ENCODE measurements at regions not wholly inside any gene's neighbourhood (a gene's known extent, or its start where the extent isn't known, plus 50 kb on each side); places are given as distances from the start of the nearest gene placed in this dataset.

GRCh38 chr1:115577513-115577912 lies 64.3 kb upstream of the VANGL1 start:
- ChIA-PET POLR2A (no interaction called here), CTCF (no interaction called here)
- Mint-ChIP-seq H3K27ac (no peak overlapping the region), H3K9me3 (ENCODE audit: low read depth) (peaks cover 7% of the 10 kb centered on the region), H3K27me3 (peaks cover 7% of the 10 kb centered on the region), H3K4me3 (no peak overlapping the region), H3K36me3 (ENCODE audit: low read depth) (peaks cover 3% of the 10 kb centered on the region), H3K4me1 (no peaks in the 10 kb centered on the region)
- DNase-seq (no peak), ATAC-seq (no peak)
- intact Hi-C loops (cut with DNase I, micrococcal nuclease) = no loop called here

- ChIA-PET POLR2A (no interaction called here), CTCF (no interaction called here)
- intact Hi-C loops (cut with DNase I, micrococcal nuclease) = no loop called here
- ATAC-seq (no peak), DNase-seq (no peak)
- Mint-ChIP-seq H3K4me3 (no peak overlapping the region), H3K27ac (no peak overlapping the region), H3K27me3 (peaks cover 7% of the 10 kb centered on the region), H3K4me1 (no peaks in the 10 kb centered on the region), H3K9me3 (ENCODE audit: low read depth) (peaks cover 7% of the 10 kb centered on the region), H3K36me3 (ENCODE audit: low read depth) (peaks cover 3% of the 10 kb centered on the region)
These were observed 66.1 kb upstream of the VANGL1 start for GRCh38 chr1:115575661-115576060.

GRCh38 chr1:115572710-115573109 lies 69.1 kb upstream of the VANGL1 start:
- CTCF ChIA-PET = interaction anchor here (0.6 to 0.7 kb wide), 2 partner anchors 24 to 49 kb away, joined by 4 read pairs; no protein-coding TSS in a partner anchor
- Mint-ChIP-seq H3K27me3 (peaks cover 7% of the 10 kb centered on the region), H3K4me3 (no peak overlapping the region), H3K9me3 (ENCODE audit: low read depth) (peaks cover 12% of the 10 kb centered on the region), H3K27ac (no peak overlapping the region), H3K4me1 (no peaks in the 10 kb centered on the region), H3K36me3 (ENCODE audit: low read depth) (peaks cover 3% of the 10 kb centered on the region)
- POLR2A ChIA-PET = no interaction called here
- intact Hi-C loops (cut with DNase I, micrococcal nuclease) = no loop called here
- no peak for DNase-seq
- no peak for ATAC-seq

- Mint-ChIP-seq H3K9me3 (ENCODE audit: low read depth) (peaks cover 10% of the 10 kb centered on the region), H3K27ac (no peak overlapping the region), H3K27me3 (peaks cover 27% of the 10 kb centered on the region), H3K4me1 (no peaks in the 10 kb centered on the region), H3K4me3 (no peak overlapping the region), H3K36me3 (ENCODE audit: low read depth) (no peaks in the 10 kb centered on the region)
- POLR2A ChIA-PET = no interaction called here
- intact Hi-C loops (cut with DNase I, micrococcal nuclease) = no loop called here
- ATAC-seq (no peak), DNase-seq (no peak)
- CTCF ChIA-PET = no interaction called here
These were observed 74.3 kb upstream of the VANGL1 start for GRCh38 chr1:115567431-115567830.

GRCh38 chr1:115565791-115566190 lies 76.0 kb upstream of the VANGL1 start:
- Mint-ChIP-seq H3K4me3 (no peak overlapping the region), H3K4me1 (no peaks in the 10 kb centered on the region), H3K9me3 (ENCODE audit: low read depth) (peaks cover 10% of the 10 kb centered on the region), H3K27ac (no peak overlapping the region), H3K27me3 (peaks cover 31% of the 10 kb centered on the region), H3K36me3 (ENCODE audit: low read depth) (no peaks in the 10 kb centered on the region)
- ChIA-PET CTCF (no interaction called here), POLR2A (no interaction called here)
- intact Hi-C loops (cut with DNase I, micrococcal nuclease) = no loop called here
- DNase-seq (no peak), ATAC-seq (no peak)

GRCh38 chr1:115565353-115565752 lies 76.4 kb upstream of the VANGL1 start:
- ChIA-PET POLR2A (no interaction called here), CTCF (no interaction called here)
- ATAC-seq (no peak), DNase-seq (no peak)
- Mint-ChIP-seq H3K4me3 (no peak overlapping the region), H3K4me1 (no peaks in the 10 kb centered on the region), H3K27me3 (peaks cover 31% of the 10 kb centered on the region), H3K9me3 (ENCODE audit: low read depth) (peaks cover 10% of the 10 kb centered on the region), H3K27ac (no peak overlapping the region), H3K36me3 (ENCODE audit: low read depth) (no peaks in the 10 kb centered on the region)
- intact Hi-C loops (cut with DNase I, micrococcal nuclease) = no loop called here

GRCh38 chr1:115564201-115564600 lies 77.6 kb upstream of the VANGL1 start:
- CTCF ChIA-PET = no interaction called here
- H3K4me3 Mint-ChIP-seq = no peak overlapping the region
- intact Hi-C loops (cut with DNase I, micrococcal nuclease) = no loop called here

GRCh38 chr1:115560027-115560426 lies 81.7 kb upstream of the VANGL1 start:
- Mint-ChIP-seq H3K36me3 (ENCODE audit: low read depth) (no peaks in the 10 kb centered on the region), H3K27me3 (peaks cover 22% of the 10 kb centered on the region), H3K27ac (no peak overlapping the region), H3K9me3 (ENCODE audit: low read depth) (no peaks in the 10 kb centered on the region), H3K4me1 (no peaks in the 10 kb centered on the region), H3K4me3 (no peak overlapping the region)
- ChIA-PET CTCF (interaction anchor here (0.6 kb wide), 1 partner anchor 120 kb away, joined by 3 read pairs; no protein-coding TSS in a partner anchor), POLR2A (no interaction called here)
- intact Hi-C loops (cut with DNase I, micrococcal nuclease) = no loop called here
- DNase-seq (no peak), ATAC-seq (no peak)

More at GRCh38 chr1:115564201-115564600, 77.6 kb upstream of the VANGL1 start:
- Mint-ChIP-seq H3K9me3 (ENCODE audit: low read depth) (peaks cover 10% of the 10 kb centered on the region), H3K27ac (no peak overlapping the region), H3K27me3 (peaks cover 31% of the 10 kb centered on the region), H3K4me1 (no peaks in the 10 kb centered on the region), H3K36me3 (ENCODE audit: low read depth) (no peaks in the 10 kb centered on the region)
- ATAC-seq (no peak), DNase-seq (no peak)
- POLR2A ChIA-PET = no interaction called here

- CTCF ChIA-PET = no interaction called here
- ATAC-seq = no peak
- POLR2A ChIA-PET = no interaction called here
- no peak overlapping the region for H3K4me3 Mint-ChIP-seq
- H3K27me3 Mint-ChIP-seq = peaks cover 12% of the 10 kb centered on the region
- DNase-seq = no peak
- no peak overlapping the region for H3K27ac Mint-ChIP-seq
- intact Hi-C loops (cut with DNase I, micrococcal nuclease) = no loop called here
- H3K4me1 Mint-ChIP-seq = no peaks in the 10 kb centered on the region
- H3K36me3 Mint-ChIP-seq (ENCODE audit: low read depth) = no peaks in the 10 kb centered on the region
- H3K9me3 Mint-ChIP-seq (ENCODE audit: low read depth) = no peaks in the 10 kb centered on the region
These were observed 83.5 kb upstream of the VANGL1 start for GRCh38 chr1:115558275-115558674.

- Mint-ChIP-seq H3K9me3 (ENCODE audit: low read depth) (no peaks in the 10 kb centered on the region), H3K36me3 (ENCODE audit: low read depth) (no peaks in the 10 kb centered on the region), H3K27ac (no peak overlapping the region), H3K27me3 (peaks cover 8% of the 10 kb centered on the region), H3K4me1 (no peaks in the 10 kb centered on the region), H3K4me3 (no peak overlapping the region)
- ATAC-seq (no peak), DNase-seq (no peak)
- intact Hi-C loops (cut with DNase I, micrococcal nuclease) = no loop called here
- ChIA-PET CTCF (no interaction called here), POLR2A (no interaction called here)
These were observed 84.1 kb upstream of the VANGL1 start for GRCh38 chr1:115557715-115558114.

GRCh38 chr1:115556236-115556635 lies 85.5 kb upstream of the VANGL1 start:
- Mint-ChIP-seq H3K27me3 (peaks cover 13% of the 10 kb centered on the region), H3K9me3 (ENCODE audit: low read depth) (no peaks in the 10 kb centered on the region), H3K4me3 (no peak overlapping the region), H3K27ac (no peak overlapping the region), H3K4me1 (no peaks in the 10 kb centered on the region), H3K36me3 (ENCODE audit: low read depth) (no peaks in the 10 kb centered on the region)
- ChIA-PET POLR2A (no interaction called here), CTCF (no interaction called here)
- ATAC-seq = no peak
- DNase-seq = no peak
- intact Hi-C loops (cut with DNase I, micrococcal nuclease) = no loop called here

- DNase-seq (no peak), ATAC-seq (no peak)
- ChIA-PET POLR2A (no interaction called here), CTCF (interaction anchor here (1.0 kb wide), 1 partner anchor 198 kb away, joined by 3 read pairs; no protein-coding TSS in a partner anchor)
- no peak overlapping the region for H3K4me3 Mint-ChIP-seq
- H3K4me1 Mint-ChIP-seq = no peaks in the 10 kb centered on the region
- H3K36me3 Mint-ChIP-seq (ENCODE audit: low read depth) = no peaks in the 10 kb centered on the region
- H3K27me3 Mint-ChIP-seq = peaks cover 14% of the 10 kb centered on the region
- intact Hi-C loops (cut with DNase I, micrococcal nuclease) = no loop called here
- H3K27ac Mint-ChIP-seq = no peak overlapping the region
- H3K9me3 Mint-ChIP-seq (ENCODE audit: low read depth) = no peaks in the 10 kb centered on the region
These were observed 86.3 kb upstream of the VANGL1 start for GRCh38 chr1:115555446-115555845.

- H3K27me3 Mint-ChIP-seq = peaks cover 13% of the 10 kb centered on the region
- no peaks in the 10 kb centered on the region for H3K9me3 Mint-ChIP-seq (ENCODE audit: low read depth)
- no peaks in the 10 kb centered on the region for H3K36me3 Mint-ChIP-seq (ENCODE audit: low read depth)
- no peak overlapping the region for H3K27ac Mint-ChIP-seq
- ChIA-PET POLR2A (no interaction called here), CTCF (interaction anchor here (1.0 to 1.7 kb wide), 3 partner anchors 11 to 78 kb away, joined by 3 read pairs; no protein-coding TSS in a partner anchor)
- intact Hi-C loops (cut with DNase I, micrococcal nuclease) = no loop called here
- no peak for ATAC-seq
- no peaks in the 10 kb centered on the region for H3K4me1 Mint-ChIP-seq
- DNase-seq = no peak
- no peak overlapping the region for H3K4me3 Mint-ChIP-seq
These were observed 94.1 kb upstream of the VANGL1 start for GRCh38 chr1:115547696-115548095.

Data from activated CD4-positive, alpha-beta T cell treated with anti-CD3 and anti-CD28 coated beads for 36 hours (primary cell).